IMR-90 (cell line): ENCODE measurements at regions not wholly inside any gene's neighbourhood (a gene's known extent, or its start where the extent isn't known, plus 50 kb on each side); places are given as distances from the start of the nearest gene placed in this dataset.

ENCODE experiments used
- BHLHE40 ChIP-seq: fragments of 150-350 bp; IDR thresholded peaks from 2 replicates; pipeline ENCODE4 v1.6.1; 2016; ENCODE audit warnings: mild to moderate bottlenecking, low read depth, low read length
- CTCF ChIP-seq: conservative IDR thresholded peaks from 2 replicates; pipeline ENCODE4 v1.5.1; 2012; ENCODE audit warnings: mild to moderate bottlenecking, low read depth, low read length, improper control_type of control experiment
- FOS ChIP-seq: fragments of 150-350 bp; IDR thresholded peaks from 2 replicates; pipeline ENCODE4 v1.6.1; 2016; ENCODE audit warnings: low read depth, low read length
- POLR2A ChIP-seq: IDR thresholded peaks from 2 replicates; pipeline ENCODE4 v1.6.1; 2012; ENCODE audit warnings: mild to moderate bottlenecking, low read depth, low read length
- RFX5 ChIP-seq: IDR thresholded peaks from 2 replicates; pipeline ENCODE4 v1.8.0; 2012; ENCODE audit warnings: low read depth, mild to moderate bottlenecking, low read length, moderate library complexity

DNA sequence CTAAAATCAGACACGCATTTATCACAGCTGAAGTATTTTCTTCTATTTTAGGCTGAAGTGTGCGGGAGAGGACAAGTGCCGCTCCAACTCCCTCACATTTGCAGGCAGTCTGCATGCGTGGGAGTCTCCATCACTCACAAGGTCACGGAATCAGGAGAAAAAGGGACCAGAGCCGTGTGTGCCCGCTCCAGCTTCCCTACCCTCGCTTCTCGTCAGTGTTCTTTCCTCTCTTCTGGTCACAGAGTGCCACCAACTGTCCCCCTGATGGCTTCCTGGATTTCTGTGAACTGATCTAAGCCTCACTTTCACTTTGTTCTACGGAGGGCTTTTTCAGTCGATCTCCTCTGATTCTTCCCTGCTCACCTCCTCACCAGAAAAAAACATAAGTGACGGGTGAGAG, 407.4 kb upstream of the AADAT start:
- TF ChIP-seq CTCF = no peak
- no peak for TF ChIP-seq POLR2A
- no peak for TF ChIP-seq RFX5
- TF ChIP-seq BHLHE40 = no peak
- TF ChIP-seq FOS = no peak
